Left ventricle myocardium inferior (tissue), 1 donor: ENCODE measurements at regions not wholly inside any gene's neighbourhood (a gene's known extent, or its start where the extent isn't known, plus 50 kb on each side); places are given as distances from the start of the nearest gene placed in this dataset.

ENCODE experiments used
- DNase-seq: peaks from one replicate; pipeline ENCODE4 v3.0.0-alpha.2; 2020
- H3K27ac ChIP-seq: fragments of 200-600 bp; replicated peaks from 2 replicates; pipeline ENCODE4 v1.8.0; 2021
- H3K27me3 ChIP-seq: fragments of 200-600 bp; 2 replicates; pipeline ENCODE4 v1.8.0; 2021; ENCODE audit warnings: low read depth
- H3K36me3 ChIP-seq: fragments of 200-600 bp; 2 replicates; pipeline ENCODE4 v1.8.0; 2021
- H3K4me1 ChIP-seq: fragments of 200-600 bp; 2 replicates; pipeline ENCODE4 v1.8.0; 2021
- H3K4me3 ChIP-seq: fragments of 200-600 bp; 2 replicates; pipeline ENCODE4 v1.8.0; 2021; ENCODE audit warnings: mild to moderate bottlenecking, moderate library complexity
- H3K9me3 ChIP-seq: fragments of 200-600 bp; replicated peaks from 2 replicates; pipeline ENCODE4 v1.8.0; 2021
- CTCF ChIP-seq: fragments of 200-600 bp; IDR thresholded peaks from 2 replicates; pipeline ENCODE4 v1.8.0; 2021; ENCODE audit warnings: antibody characterized with exemption, mild to moderate bottlenecking, borderline replicate concordance
- intact Hi-C: fragments of 100-400 bp; cut with micrococcal nuclease; formaldehyde crosslinking; loops from one replicate; pipeline ENCODE4 v1.11.0; 2022
- donor health status: DM: no; HTN: yes; CAD: no; lungs with severe emphysema.

GRCh38 chr1:103424650-103425049 is 100.8 kb upstream of the RNPC3 start:
- intact Hi-C loops, result no loop called here
- Histone ChIP-seq H3K4me1 (no peaks in the 10 kb centered on the region), H3K4me3 (no peak overlapping the region), H3K27me3 (no peaks in the 10 kb centered on the region), H3K27ac (no peak overlapping the region), H3K36me3 (no peaks in the 10 kb centered on the region), H3K9me3 (peaks cover 11% of the 10 kb centered on the region)
- TF ChIP-seq CTCF, result no peak
- DNase-seq, result no peak

GRCh38 chr1:103416681-103417286 is 108.7 kb upstream of the RNPC3 start:
- Histone ChIP-seq H3K36me3 (no peaks in the 10 kb centered on the region), H3K4me1 (no peaks in the 10 kb centered on the region), H3K27me3 (no peaks in the 10 kb centered on the region), H3K9me3 (peaks cover 4% of the 10 kb centered on the region), H3K4me3 (no peak overlapping the region), H3K27ac (no peak overlapping the region)
- TF ChIP-seq CTCF, result no peak
- intact Hi-C loops, result no loop called here
- no peak for DNase-seq

GRCh38 chr1:103387898-103388297 is 137.6 kb upstream of the RNPC3 start:
- TF ChIP-seq CTCF, result no peak
- intact Hi-C loops, result no loop called here

GRCh38 chr1:103373991-103374390 is 151.5 kb upstream of the RNPC3 start:
- Histone ChIP-seq H3K4me1 (no peaks in the 10 kb centered on the region), H3K9me3 (peaks cover 18% of the 10 kb centered on the region), H3K36me3 (no peaks in the 10 kb centered on the region), H3K4me3 (no peak overlapping the region), H3K27ac (no peak overlapping the region), H3K27me3 (no peaks in the 10 kb centered on the region)
- DNase-seq, result no peak
- no peak for TF ChIP-seq CTCF
- intact Hi-C loops, result no loop called here

More at GRCh38 chr1:103387898-103388297, 137.6 kb upstream of the RNPC3 start:
- DNase-seq, result no peak
- Histone ChIP-seq H3K4me3 (no peak overlapping the region), H3K36me3 (no peaks in the 10 kb centered on the region), H3K27ac (no peak overlapping the region), H3K4me1 (no peaks in the 10 kb centered on the region), H3K27me3 (no peaks in the 10 kb centered on the region), H3K9me3 (peaks cover 30% of the 10 kb centered on the region)

- no peaks in the 10 kb centered on the region for H3K36me3 ChIP-seq
- H3K27me3 ChIP-seq, result no peaks in the 10 kb centered on the region
- no peak for TF ChIP-seq CTCF
- H3K4me3 ChIP-seq, result no peak overlapping the region
- H3K4me1 ChIP-seq, result no peaks in the 10 kb centered on the region
- DNase-seq, result no peak
- no peak overlapping the region for H3K27ac ChIP-seq
- intact Hi-C loops, result no loop called here
- peaks cover 13% of the 10 kb centered on the region for H3K9me3 ChIP-seq
Observed at GRCh38 chr1:103372866-103373265, 152.6 kb upstream of the RNPC3 start.
